Activated CD4-positive, alpha-beta T cell treated with anti-CD3 and anti-CD28 coated beads, Interleukin-2, amount 50 U/mL, for 4 hours (primary cell): ENCODE measurements at regions not wholly inside any gene's neighbourhood (a gene's known extent, or its start where the extent isn't known, plus 50 kb on each side); places are given as distances from the start of the nearest gene placed in this dataset.

Experiments
- DNase-seq, 2 experiments: peaks; one replicate each; pipeline ENCODE4 v3.0.0-alpha.2; 2020

- no peak for DNase-seq
Observed at GRCh38 chr11:15544353-15544752, 429.6 kb downstream of the INSC start.

GRCh38 chr11:15547685-15548084, 433.0 kb downstream of the INSC start:
- no peak for DNase-seq

GRCh38 chr11:15551901-15552851, 437.5 kb downstream of the INSC start:
- no peak for DNase-seq

GRCh38 chr11:15555161-15555560, 440.4 kb downstream of the INSC start:
- no peak for DNase-seq

- no peak for DNase-seq
Observed at GRCh38 chr11:15557457-15558230, 442.9 kb downstream of the INSC start.

- no peak for DNase-seq
Observed at GRCh38 chr11:15558513-15559181, 443.9 kb downstream of the INSC start.

- DNase-seq, result no peak
Observed at GRCh38 chr11:15560689-15561467, 446.2 kb downstream of the INSC start.

GRCh38 chr11:15562230-15562629, 447.5 kb downstream of the INSC start:
- no peak for DNase-seq

GRCh38 chr11:15563054-15563453, 448.3 kb downstream of the INSC start:
- DNase-seq, result no peak

GRCh38 chr11:15565880-15566279, 451.2 kb downstream of the INSC start:
- no peak for DNase-seq

- DNase-seq, result no peak
Observed at GRCh38 chr11:15568440-15568839, 453.7 kb downstream of the INSC start.

- DNase-seq, result no peak
Observed at GRCh38 chr11:15569305-15570025, 454.7 kb downstream of the INSC start.

GRCh38 chr11:15575409-15575808, 460.7 kb downstream of the INSC start:
- no peak for DNase-seq

- no peak for DNase-seq
Observed at GRCh38 chr11:15576769-15577168, 462.0 kb downstream of the INSC start.

GRCh38 chr11:15577519-15577918, 462.8 kb downstream of the INSC start:
- DNase-seq, result no peak

GRCh38 chr11:15579287-15580001, 464.7 kb downstream of the INSC start:
- DNase-seq, result no peak

GRCh38 chr11:15580056-15580774, 465.5 kb downstream of the INSC start:
- DNase-seq, result no peak

- no peak for DNase-seq
Observed at GRCh38 chr11:15580775-15581095, 466.0 kb downstream of the INSC start.

- no peak for DNase-seq
Observed at GRCh38 chr11:15584158-15584557, 469.4 kb downstream of the INSC start.

GRCh38 chr11:15585602-15586331, 471.0 kb downstream of the INSC start:
- DNase-seq, result no peak
